DOHH2 (cell line): ENCODE measurements at regions not wholly inside any gene's neighbourhood (a gene's known extent, or its start where the extent isn't known, plus 50 kb on each side); places are given as distances from the start of the nearest gene placed in this dataset.

Experiments used
- H3F3A ChIP-seq: fragments of 200-600 bp; sonication (generic), shearing (Covaris generic); 2 replicates; pipeline ENCODE4 v1.6.0; 2016; ENCODE audit warnings: antibody characterized with exemption, mild to moderate bottlenecking; ENCODE audit not compliant: control insufficient read depth, insufficient read depth
- H3K27ac ChIP-seq: fragments of 200-600 bp; sonication (generic); 2 replicates; pipeline ENCODE4 v1.5.1; 2014; ENCODE audit warnings: low read depth, mild to moderate bottlenecking, low read length, moderate library complexity
- H3K27me3 ChIP-seq: fragments of 200-600 bp; sonication (generic); 2 replicates; pipeline ENCODE4 v1.6.1; 2014; ENCODE audit warnings: mild to moderate bottlenecking, low read length, mixed read lengths; ENCODE audit not compliant: control insufficient read depth
- H3K36me3 ChIP-seq: fragments of 200-600 bp; sonication (generic); 2 replicates; pipeline ENCODE4 v1.6.1; 2014; ENCODE audit warnings: mild to moderate bottlenecking, low read length, moderate library complexity, mixed read lengths; ENCODE audit not compliant: control insufficient read depth
- H3K4me1 ChIP-seq: fragments of 200-600 bp; sonication (generic); 2 replicates; pipeline ENCODE4 v1.6.1; 2014; ENCODE audit warnings: mild to moderate bottlenecking, low read length, mixed read lengths; ENCODE audit not compliant: control insufficient read depth
- H3K4me2 ChIP-seq: fragments of 200-600 bp; sonication (generic); 2 replicates; pipeline ENCODE4 v1.6.0; 2014; ENCODE audit warnings: mild to moderate bottlenecking, low read length, moderate library complexity
- H3K4me3 ChIP-seq: fragments of 200-600 bp; sonication (generic); 2 replicates; pipeline ENCODE4 v1.5.1; 2014; ENCODE audit warnings: mild to moderate bottlenecking, low read length, mixed read lengths
- H3K79me2 ChIP-seq: fragments of 200-600 bp; sonication (generic); 2 replicates; pipeline ENCODE4 v1.6.1; 2014; ENCODE audit warnings: mild to moderate bottlenecking, low read length, mixed read lengths; ENCODE audit not compliant: control insufficient read depth
- H3K9me2 ChIP-seq: fragments of 200-600 bp; sonication (generic); replicated peaks from 2 replicates; pipeline ENCODE4 v1.6.1; 2014; ENCODE audit warnings: mild to moderate bottlenecking, low read length, mixed read lengths; ENCODE audit not compliant: control insufficient read depth
- H3K9me3 ChIP-seq: fragments of 200-600 bp; sonication (generic); 2 replicates; pipeline ENCODE4 v1.6.1; 2014; ENCODE audit warnings: antibody characterized with exemption, low read length, mixed read lengths; ENCODE audit not compliant: control insufficient read depth, insufficient read depth
- H4K20me1 ChIP-seq: fragments of 200-600 bp; sonication (generic); 2 replicates; pipeline ENCODE4 v1.6.0; 2014; ENCODE audit warnings: low read depth, mild to moderate bottlenecking, antibody characterized with exemption, low read length, moderate library complexity; ENCODE audit not compliant: control insufficient read depth, insufficient read depth
- CTCF ChIP-seq: fragments of 200-600 bp; sonication (generic); IDR thresholded peaks from one replicate; pipeline ENCODE4 v1.5.1; 2014; ENCODE audit warnings: antibody characterized with exemption, mild to moderate bottlenecking, low read depth, low read length; ENCODE audit not compliant: poor library complexity, severe bottlenecking
- EZH2phosphoT487 ChIP-seq: fragments of 200-600 bp; sonication (generic); IDR thresholded peaks from 2 replicates; pipeline ENCODE4 v1.6.1; 2017; ENCODE audit warnings: borderline replicate concordance, mild to moderate bottlenecking, antibody characterized with exemption, low read length, moderate library complexity, mixed read lengths

DNA sequence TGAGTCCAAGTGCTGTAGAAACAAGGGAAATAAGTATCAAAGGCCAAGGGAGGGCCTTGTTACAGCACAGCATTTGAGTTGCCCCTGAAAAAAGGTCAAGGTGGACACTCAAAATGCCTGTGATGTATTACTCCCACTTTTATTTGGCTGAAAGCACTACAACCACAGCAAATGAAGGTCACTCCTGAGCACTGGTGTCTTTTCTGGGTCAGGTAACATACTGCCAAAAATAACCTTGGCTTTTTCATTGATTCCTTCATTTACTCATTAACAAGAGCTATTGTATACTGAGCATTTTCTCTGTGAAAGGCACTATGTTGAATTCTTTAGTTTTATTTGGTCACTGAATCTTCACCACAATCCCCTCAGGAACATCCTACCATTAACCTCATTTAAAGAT is 590.3 kb downstream of the BCL11A start:
- no peak overlapping the region for H3K27ac ChIP-seq
- TF ChIP-seq EZH2phosphoT487 = no peak
- no peak for TF ChIP-seq CTCF
- no peaks in the 10 kb centered on the region for H3F3A ChIP-seq
- H4K20me1 ChIP-seq = no peaks in the 10 kb centered on the region
- H3K36me3 ChIP-seq = no peaks in the 10 kb centered on the region
- no peaks in the 10 kb centered on the region for H3K27me3 ChIP-seq
- no peak overlapping the region for H3K4me3 ChIP-seq
- no peaks in the 10 kb centered on the region for H3K4me1 ChIP-seq
- H3K9me2 ChIP-seq = no peaks in the 10 kb centered on the region
- no peaks in the 10 kb centered on the region for H3K79me2 ChIP-seq
- no peak overlapping the region for H3K4me2 ChIP-seq
- H3K9me3 ChIP-seq = no peaks in the 10 kb centered on the region

GRCh38 chr2:59961746-59962145 is 591.7 kb downstream of the BCL11A start:
- no peaks in the 10 kb centered on the region for H4K20me1 ChIP-seq
- no peaks in the 10 kb centered on the region for H3K9me3 ChIP-seq
- H3K4me3 ChIP-seq = no peak overlapping the region
- H3K4me2 ChIP-seq = no peak overlapping the region
- TF ChIP-seq EZH2phosphoT487 (no peak), CTCF (no peak)
- H3F3A ChIP-seq = no peaks in the 10 kb centered on the region
- no peak overlapping the region for H3K27ac ChIP-seq
- H3K27me3 ChIP-seq = no peaks in the 10 kb centered on the region; the same call in 1 of the 2 replicates
- no peaks in the 10 kb centered on the region for H3K4me1 ChIP-seq
- no peaks in the 10 kb centered on the region for H3K79me2 ChIP-seq
- H3K36me3 ChIP-seq = no peaks in the 10 kb centered on the region
- no peaks in the 10 kb centered on the region for H3K9me2 ChIP-seq

GRCh38 chr2:59959944-59960343 is 593.5 kb downstream of the BCL11A start:
- Histone ChIP-seq H3K79me2 (no peaks in the 10 kb centered on the region), H4K20me1 (no peaks in the 10 kb centered on the region), H3K27me3 (no peaks in the 10 kb centered on the region; the same call in 1 of the 2 replicates), H3K36me3 (no peaks in the 10 kb centered on the region), H3K4me3 (no peak overlapping the region), H3K4me1 (no peaks in the 10 kb centered on the region), H3K9me2 (no peaks in the 10 kb centered on the region), H3K4me2 (no peak overlapping the region), H3K27ac (no peak overlapping the region), H3K9me3 (no peaks in the 10 kb centered on the region), H3F3A (no peaks in the 10 kb centered on the region)
- TF ChIP-seq EZH2phosphoT487 = no peak
- TF ChIP-seq CTCF = no peak

- Histone ChIP-seq H3K4me3 (no peak overlapping the region), H3K4me2 (no peak overlapping the region), H3K79me2 (no peaks in the 10 kb centered on the region), H3K27ac (no peak overlapping the region), H3K27me3 (no peaks in the 10 kb centered on the region; the same call in 1 of the 2 replicates), H3F3A (no peaks in the 10 kb centered on the region), H3K9me3 (no peaks in the 10 kb centered on the region), H3K9me2 (no peaks in the 10 kb centered on the region), H4K20me1 (no peaks in the 10 kb centered on the region), H3K36me3 (no peaks in the 10 kb centered on the region), H3K4me1 (no peaks in the 10 kb centered on the region)
- TF ChIP-seq CTCF (no peak), EZH2phosphoT487 (no peak)
Observed at GRCh38 chr2:59957504-59957903, 596.0 kb downstream of the BCL11A start.
